ENCODE measurements at regions not wholly inside any gene's neighbourhood (a gene's known extent, or its start where the extent isn't known, plus 50 kb on each side); places are given as distances from the start of the nearest gene placed in this dataset.
A peak's percentile ranks its signal among the peaks of the same experiment; 100 is the strongest.

DNA sequence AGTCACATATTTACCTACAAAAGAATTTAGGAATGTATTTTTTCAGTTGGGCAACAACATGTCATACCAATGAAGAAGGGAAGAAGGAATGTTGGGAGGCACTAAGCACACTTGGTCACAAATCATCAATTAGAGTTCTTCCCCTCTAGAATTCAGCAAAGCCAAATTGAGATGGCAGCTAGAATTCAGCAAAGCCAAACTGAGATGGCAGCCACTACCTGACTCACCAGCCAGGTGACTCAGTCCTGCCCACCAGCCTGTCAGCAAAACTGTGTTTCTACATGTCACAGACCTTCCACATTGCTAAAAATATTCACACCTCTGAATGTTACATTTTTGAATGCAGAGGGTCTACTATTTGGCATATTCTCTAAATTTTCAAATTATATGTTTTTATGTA lies 63.2 kb upstream of the NOCT start:
- no peaks in the 10 kb centered on the region for H3K36me3 Mint-ChIP-seq (ENCODE audit: low read depth)
- TF ChIP-seq, protein P1, sequence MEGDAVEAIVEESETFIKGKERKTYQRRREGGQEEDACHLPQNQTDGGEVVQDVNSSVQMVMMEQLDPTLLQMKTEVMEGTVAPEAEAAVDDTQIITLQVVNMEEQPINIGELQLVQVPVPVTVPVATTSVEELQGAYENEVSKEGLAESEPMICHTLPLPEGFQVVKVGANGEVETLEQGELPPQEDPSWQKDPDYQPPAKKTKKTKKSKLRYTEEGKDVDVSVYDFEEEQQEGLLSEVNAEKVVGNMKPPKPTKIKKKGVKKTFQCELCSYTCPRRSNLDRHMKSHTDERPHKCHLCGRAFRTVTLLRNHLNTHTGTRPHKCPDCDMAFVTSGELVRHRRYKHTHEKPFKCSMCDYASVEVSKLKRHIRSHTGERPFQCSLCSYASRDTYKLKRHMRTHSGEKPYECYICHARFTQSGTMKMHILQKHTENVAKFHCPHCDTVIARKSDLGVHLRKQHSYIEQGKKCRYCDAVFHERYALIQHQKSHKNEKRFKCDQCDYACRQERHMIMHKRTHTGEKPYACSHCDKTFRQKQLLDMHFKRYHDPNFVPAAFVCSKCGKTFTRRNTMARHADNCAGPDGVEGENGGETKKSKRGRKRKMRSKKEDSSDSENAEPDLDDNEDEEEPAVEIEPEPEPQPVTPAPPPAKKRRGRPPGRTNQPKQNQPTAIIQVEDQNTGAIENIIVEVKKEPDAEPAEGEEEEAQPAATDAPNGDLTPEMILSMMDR (conservative IDR thresholded peaks at IDR 0.05): no peak

GRCh38 chr4:138951764-138952163 lies 63.8 kb upstream of the NOCT start:
- no peak overlapping the region for H3K27ac Mint-ChIP-seq (ENCODE audit: unreplicated experiment)
- H3K27me3 Mint-ChIP-seq (ENCODE audit: low read depth): no peaks in the 10 kb centered on the region
- no peak overlapping the region for H3K4me3 Mint-ChIP-seq
- no peaks in the 10 kb centered on the region for H3K4me1 Mint-ChIP-seq
- TF ChIP-seq, protein P1 (conservative IDR thresholded peaks at IDR 0.05): no peak
- H3K9me3 Mint-ChIP-seq: no peaks in the 10 kb centered on the region
- DNase-seq (ENCODE audit: low read depth, low spot score): no peak
- no peaks in the 10 kb centered on the region for H3K36me3 Mint-ChIP-seq (ENCODE audit: low read depth)

More for the DNA sequence above, 63.2 kb upstream of the NOCT start:
- Mint-ChIP-seq H3K27ac (ENCODE audit: unreplicated experiment) (no peak overlapping the region), H3K4me1 (no peaks in the 10 kb centered on the region), H3K9me3 (no peaks in the 10 kb centered on the region), H3K27me3 (ENCODE audit: low read depth) (no peaks in the 10 kb centered on the region), H3K4me3 (no peak overlapping the region)
- DNase-seq (ENCODE audit: low read depth, low spot score): no peak

DNA sequence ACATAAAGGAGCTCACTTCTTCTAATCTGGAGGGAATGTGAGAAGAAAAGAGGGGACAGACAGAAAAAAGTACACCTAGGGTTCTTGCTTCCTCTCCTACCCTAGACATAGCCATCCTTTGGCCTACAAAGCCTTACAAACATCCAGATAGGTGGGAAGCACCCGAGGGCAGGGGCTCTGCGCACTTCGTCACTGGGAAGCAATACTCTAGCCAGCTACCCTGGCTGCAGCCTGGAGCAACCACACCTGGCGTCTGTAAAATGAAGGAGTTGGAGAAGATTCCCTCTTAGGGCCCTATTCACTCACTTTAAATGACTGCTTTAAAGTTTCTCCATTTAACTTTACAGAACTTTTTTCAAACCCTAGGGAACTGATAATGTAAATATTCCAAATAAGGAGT lies 65.7 kb upstream of the NOCT start:
- Mint-ChIP-seq H3K4me3 (no peak overlapping the region), H3K4me1 (no peaks in the 10 kb centered on the region), H3K27me3 (ENCODE audit: low read depth) (no peaks in the 10 kb centered on the region), H3K36me3 (ENCODE audit: low read depth) (no peaks in the 10 kb centered on the region), H3K27ac (ENCODE audit: unreplicated experiment) (no peak overlapping the region), H3K9me3 (no peaks in the 10 kb centered on the region)
- no peak for DNase-seq (ENCODE audit: low read depth, low spot score)
- TF ChIP-seq, protein P1 (conservative IDR thresholded peaks at IDR 0.05): no peak

- no peaks in the 10 kb centered on the region for H3K4me1 Mint-ChIP-seq
- H3K4me3 Mint-ChIP-seq: no peak overlapping the region
- peak overlapping the region; percentile 36 for H3K27ac Mint-ChIP-seq (ENCODE audit: unreplicated experiment)
- no peaks in the 10 kb centered on the region for H3K27me3 Mint-ChIP-seq (ENCODE audit: low read depth)
- no peaks in the 10 kb centered on the region for H3K9me3 Mint-ChIP-seq
- TF ChIP-seq, protein P1 (conservative IDR thresholded peaks at IDR 0.05): no peak
- no peak for DNase-seq (ENCODE audit: low read depth, low spot score)
- H3K36me3 Mint-ChIP-seq (ENCODE audit: low read depth): no peaks in the 10 kb centered on the region
Measured at GRCh38 chr4:138948918-138949317, 66.7 kb upstream of the NOCT start.

- no peak for DNase-seq (ENCODE audit: low read depth, low spot score)
- TF ChIP-seq, protein P1 (conservative IDR thresholded peaks at IDR 0.05): no peak
- no peaks in the 10 kb centered on the region for H3K36me3 Mint-ChIP-seq (ENCODE audit: low read depth)
- no peak overlapping the region for H3K27ac Mint-ChIP-seq (ENCODE audit: unreplicated experiment)
- no peaks in the 10 kb centered on the region for H3K4me1 Mint-ChIP-seq
- H3K9me3 Mint-ChIP-seq: no peaks in the 10 kb centered on the region
- no peaks in the 10 kb centered on the region for H3K27me3 Mint-ChIP-seq (ENCODE audit: low read depth)
- H3K4me3 Mint-ChIP-seq: no peak overlapping the region
Measured at GRCh38 chr4:138946306-138946705, 69.3 kb upstream of the NOCT start.

GRCh38 chr4:138945840-138946239 lies 69.7 kb upstream of the NOCT start:
- Mint-ChIP-seq H3K9me3 (no peaks in the 10 kb centered on the region), H3K4me3 (no peak overlapping the region), H3K4me1 (no peaks in the 10 kb centered on the region), H3K36me3 (ENCODE audit: low read depth) (no peaks in the 10 kb centered on the region), H3K27me3 (ENCODE audit: low read depth) (no peaks in the 10 kb centered on the region), H3K27ac (ENCODE audit: unreplicated experiment) (no peak overlapping the region)
- DNase-seq (ENCODE audit: low read depth, low spot score): no peak
- TF ChIP-seq, protein P1 (conservative IDR thresholded peaks at IDR 0.05): no peak

All from neural crest cell (in vitro differentiated cells).